Spinal cord (tissue), 9 donors: ENCODE measurements at regions not wholly inside any gene's neighbourhood (a gene's known extent, or its start where the extent isn't known, plus 50 kb on each side); places are given as distances from the start of the nearest gene placed in this dataset.
A peak's percentile ranks its signal among the peaks of the same experiment; 100 is the strongest.

ENCODE experiments used
- DNase-seq, 6 donors: peaks; one replicate each; pipeline versions ENCODE4 v3.0.0 to v3.0.0-alpha.2; 2013 to 2015; ENCODE audit warnings: low spot score in 6 of 6, low read depth in 4 of 6
- H3K27ac ChIP-seq: one replicate; pipeline ENCODE4 v1.5.1; 2013; ENCODE audit warnings: low read depth, low read length, control low read depth
- H3K27me3 ChIP-seq: one replicate; pipeline ENCODE4 v1.6.1; 2013; ENCODE audit warnings: low read length; ENCODE audit not compliant: control insufficient read depth, insufficient read depth
- H3K36me3 ChIP-seq: one replicate; pipeline ENCODE4 v1.6.1; 2013; ENCODE audit warnings: low read length; ENCODE audit not compliant: control insufficient read depth, insufficient read depth
- H3K4me1 ChIP-seq: one replicate; pipeline ENCODE4 v1.6.1; 2013; ENCODE audit warnings: low read length; ENCODE audit not compliant: control insufficient read depth, insufficient read depth
- H3K4me3 ChIP-seq: one replicate; pipeline ENCODE4 v1.5.1; 2013; ENCODE audit warnings: low read depth, low read length, control low read depth
- H3K9me3 ChIP-seq: one replicate; pipeline ENCODE4 v1.6.1; 2013; ENCODE audit warnings: low read length; ENCODE audit not compliant: control insufficient read depth, insufficient read depth
- WGBS: methylation state at CpG from one replicate; pipeline ENCODE4 v1.1.5; 2013; ENCODE audit warnings: missing lambda C conversion rate; ENCODE audit not compliant: insufficient coverage; 5-methylcytosine and 5-hydroxymethylcytosine counted together
- donor health status: healthy.

- H3K27me3 ChIP-seq = no peaks in the 10 kb centered on the region
- no peaks in the 10 kb centered on the region for H3K4me1 ChIP-seq
- WGBS = 59% methylated on average over 4 of the region's 8 CpGs
- no peaks in the 10 kb centered on the region for H3K9me3 ChIP-seq
- no peaks in the 10 kb centered on the region for H3K36me3 ChIP-seq
- no peak overlapping the region for H3K27ac ChIP-seq
- DNase-seq = peak in 1 of 6 donors; percentile 85
- no peak overlapping the region for H3K4me3 ChIP-seq
Measured at GRCh38 chr9:81387360-81388106, 301.8 kb downstream of the TLE1 start.

- 57% methylated on average over 2 of the region's 3 CpGs for WGBS
- DNase-seq = peak in 1 of 6 donors; percentile 60
- no peaks in the 10 kb centered on the region for H3K36me3 ChIP-seq
Measured at GRCh38 chr9:81384911-81385310, 304.4 kb downstream of the TLE1 start.

GRCh38 chr9:81382281-81382680 is 307.1 kb downstream of the TLE1 start:
- H3K27ac ChIP-seq = no peak overlapping the region
- DNase-seq = no peak

More at GRCh38 chr9:81384911-81385310, 304.4 kb downstream of the TLE1 start:
- Histone ChIP-seq H3K27ac (no peak overlapping the region), H3K27me3 (no peaks in the 10 kb centered on the region), H3K9me3 (no peaks in the 10 kb centered on the region), H3K4me3 (no peak overlapping the region), H3K4me1 (no peaks in the 10 kb centered on the region)

GRCh38 chr9:81381694-81382093 is 307.7 kb downstream of the TLE1 start:
- Histone ChIP-seq H3K4me1 (no peaks in the 10 kb centered on the region), H3K4me3 (no peak overlapping the region), H3K27me3 (no peaks in the 10 kb centered on the region), H3K36me3 (no peaks in the 10 kb centered on the region), H3K9me3 (no peaks in the 10 kb centered on the region), H3K27ac (no peak overlapping the region)
- no peak for DNase-seq
- WGBS = no CpG with 5 or more reads among the region's 3 CpGs

More at GRCh38 chr9:81382281-81382680, 307.1 kb downstream of the TLE1 start:
- H3K36me3 ChIP-seq = no peaks in the 10 kb centered on the region
- no peaks in the 10 kb centered on the region for H3K9me3 ChIP-seq
- no peak overlapping the region for H3K4me3 ChIP-seq
- no peaks in the 10 kb centered on the region for H3K4me1 ChIP-seq
- no peaks in the 10 kb centered on the region for H3K27me3 ChIP-seq

- Histone ChIP-seq H3K27ac (no peak overlapping the region), H3K27me3 (no peaks in the 10 kb centered on the region), H3K4me1 (peaks cover 2% of the 10 kb centered on the region), H3K36me3 (no peaks in the 10 kb centered on the region), H3K4me3 (no peak overlapping the region), H3K9me3 (no peaks in the 10 kb centered on the region)
- DNase-seq = no peak
- WGBS = 95% methylated on average over 6 of the region's 9 CpGs
Measured at GRCh38 chr9:81380504-81381359, 308.6 kb downstream of the TLE1 start.

GRCh38 chr9:81379655-81380054 is 309.7 kb downstream of the TLE1 start:
- H3K4me1 ChIP-seq = peaks cover 5% of the 10 kb centered on the region
- no peak for DNase-seq
- H3K27ac ChIP-seq = no peak overlapping the region
- no peaks in the 10 kb centered on the region for H3K27me3 ChIP-seq
- no peaks in the 10 kb centered on the region for H3K36me3 ChIP-seq
- H3K9me3 ChIP-seq = no peaks in the 10 kb centered on the region
- 100% methylated on average over 1 of the region's 1 CpG for WGBS
- H3K4me3 ChIP-seq = no peak overlapping the region

- no peak for DNase-seq
- H3K4me3 ChIP-seq = no peak overlapping the region
- H3K27ac ChIP-seq = no peak overlapping the region
- no peaks in the 10 kb centered on the region for H3K9me3 ChIP-seq
- WGBS = no CpG with 5 or more reads among the region's 1 CpG
- H3K27me3 ChIP-seq = no peaks in the 10 kb centered on the region
- peaks cover 13% of the 10 kb centered on the region for H3K4me1 ChIP-seq
- no peaks in the 10 kb centered on the region for H3K36me3 ChIP-seq
Measured at GRCh38 chr9:81377921-81378320, 311.4 kb downstream of the TLE1 start.

- Histone ChIP-seq H3K36me3 (no peaks in the 10 kb centered on the region), H3K4me3 (no peak overlapping the region), H3K27ac (no peak overlapping the region), H3K9me3 (no peaks in the 10 kb centered on the region), H3K27me3 (no peaks in the 10 kb centered on the region), H3K4me1 (peaks cover 15% of the 10 kb centered on the region)
- peak in 2 of 6 donors; percentile 24 to 65 for DNase-seq
- WGBS = 50% methylated on average over 1 of the region's 2 CpGs
Measured at GRCh38 chr9:81377320-81377719, 312.0 kb downstream of the TLE1 start.

- DNase-seq = peak in 1 of 6 donors; percentile 20
- Histone ChIP-seq H3K27ac (no peak overlapping the region), H3K9me3 (no peaks in the 10 kb centered on the region)
Measured at GRCh38 chr9:81375187-81376100, 313.9 kb downstream of the TLE1 start.

More at GRCh38 chr9:81375187-81376100, 313.9 kb downstream of the TLE1 start:
- 71% methylated on average over 4 of the region's 10 CpGs for WGBS
- Histone ChIP-seq H3K4me1 (peaks cover 15% of the 10 kb centered on the region), H3K27me3 (no peaks in the 10 kb centered on the region), H3K36me3 (no peaks in the 10 kb centered on the region), H3K4me3 (no peak overlapping the region)
